HG03196 (cell line): ENCODE measurements at regions not wholly inside any gene's neighbourhood (a gene's known extent, or its start where the extent isn't known, plus 50 kb on each side); places are given as distances from the start of the nearest gene placed in this dataset.
A peak's percentile ranks its signal among the peaks of the same experiment; 100 is the strongest.
"Not testable (repeated sequence)": the region's sequence is repeated elsewhere in the genome, so short reads cannot be mapped to it uniquely, and the experiment has no call there.

Source experiments
- ATAC-seq: cut with Tn5 transposase; IDR thresholded peaks from one replicate; pipeline ENCODE4 v1.9.1; 2021; ENCODE audit not compliant: unreplicated experiment

- ATAC-seq = no peak
Observed at GRCh38 chr14:46596236-46596635, 55.3 kb downstream of the RPL10L start.

DNA sequence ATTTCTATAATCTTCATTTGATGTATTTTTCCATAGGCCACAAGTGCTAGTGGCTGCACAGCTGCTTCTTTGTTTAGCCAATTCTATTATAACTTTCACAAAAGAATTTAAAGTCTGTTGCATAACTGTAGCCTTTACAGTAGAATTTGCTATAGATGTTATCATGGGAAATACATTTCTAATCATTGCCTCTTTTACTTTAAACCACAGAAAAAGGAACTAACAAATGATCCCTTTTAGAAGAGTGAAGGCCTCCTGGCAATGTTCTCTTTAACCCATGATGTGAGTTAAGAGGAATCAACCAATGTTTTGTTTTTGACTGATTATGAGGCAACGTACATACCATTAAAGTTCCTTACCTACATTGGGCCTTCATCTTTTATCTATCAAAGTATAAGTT is 68.8 kb downstream of the RPL10L start:
- ATAC-seq = no peak

- no peak for ATAC-seq
Observed at GRCh38 chr14:46581036-46581671, 70.4 kb downstream of the RPL10L start.

- ATAC-seq = no peak
Observed at GRCh38 chr14:46574978-46575375, 76.6 kb downstream of the RPL10L start.

GRCh38 chr14:46574221-46574977 is 77.2 kb downstream of the RPL10L start:
- no peak for ATAC-seq

DNA sequence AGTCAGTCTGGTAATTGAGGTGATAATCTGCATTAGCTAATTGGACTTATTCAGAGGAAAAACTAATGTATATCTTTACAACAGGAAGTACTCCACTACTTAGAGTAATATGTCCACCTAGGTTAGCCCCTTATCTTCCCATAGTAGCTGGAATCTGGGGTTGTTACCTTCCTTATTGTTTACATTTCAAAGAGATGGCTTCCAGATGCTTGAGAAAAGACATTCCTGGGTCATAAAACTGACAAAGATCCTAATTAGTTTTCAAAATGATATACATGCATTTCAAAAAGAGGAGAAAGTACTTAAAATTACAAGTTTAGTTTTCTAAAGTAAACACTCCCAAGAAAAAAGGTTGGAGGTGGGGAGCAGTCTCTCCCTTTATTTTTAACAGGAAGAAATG is 78.1 kb downstream of the RPL10L start:
- ATAC-seq = no peak

DNA sequence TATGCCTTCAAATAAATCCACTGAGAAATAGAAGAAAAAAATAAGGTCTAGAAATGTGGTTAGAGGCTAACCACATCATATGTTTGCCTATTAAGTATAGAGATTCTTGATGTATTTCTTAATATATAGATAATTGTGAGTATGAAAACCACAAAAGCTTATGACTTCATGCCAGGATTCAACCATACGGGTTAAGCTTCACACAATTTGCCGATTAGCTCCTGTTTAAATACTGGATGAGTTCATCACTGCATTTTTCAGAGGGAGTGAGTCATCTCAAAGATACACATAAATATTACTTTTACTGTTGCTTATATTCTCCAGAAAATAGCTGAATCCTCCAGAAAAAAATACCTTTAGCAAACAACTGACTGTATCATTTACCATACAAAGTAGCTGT is 79.6 kb downstream of the RPL10L start:
- no peak for ATAC-seq

DNA sequence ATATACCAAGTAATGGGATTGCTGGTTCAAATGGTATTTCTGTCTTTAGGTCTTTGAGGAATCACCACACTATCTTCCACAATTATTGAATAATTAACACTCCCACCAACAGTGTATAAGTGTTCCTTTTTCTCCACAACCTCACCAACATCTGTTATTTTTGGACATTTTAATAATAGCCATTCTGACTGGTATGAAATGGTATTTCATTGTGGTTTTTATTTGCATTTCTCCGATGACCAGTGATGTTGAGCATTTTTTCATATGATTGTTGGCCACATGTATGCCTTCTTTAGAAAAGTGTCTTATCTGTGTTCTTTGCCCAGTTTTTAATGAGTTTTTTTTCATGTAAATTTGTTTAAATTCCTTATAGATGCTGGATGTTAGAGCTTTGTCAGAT is 83.4 kb downstream of the RPL10L start:
- not testable (repeated sequence) for ATAC-seq

- no peak for ATAC-seq
Observed at GRCh38 chr14:46550836-46551235, 100.7 kb downstream of the RPL10L start.

GRCh38 chr14:46540986-46541385 is 110.6 kb downstream of the RPL10L start:
- ATAC-seq = no peak

- ATAC-seq = no peak
Observed at GRCh38 chr14:46519121-46519520, 132.5 kb downstream of the RPL10L start.

- not testable (repeated sequence) for ATAC-seq
Observed at GRCh38 chr14:46508752-46509151, 142.8 kb downstream of the RPL10L start.

GRCh38 chr14:46499521-46499920 is 152.1 kb downstream of the RPL10L start:
- ATAC-seq = no peak

DNA sequence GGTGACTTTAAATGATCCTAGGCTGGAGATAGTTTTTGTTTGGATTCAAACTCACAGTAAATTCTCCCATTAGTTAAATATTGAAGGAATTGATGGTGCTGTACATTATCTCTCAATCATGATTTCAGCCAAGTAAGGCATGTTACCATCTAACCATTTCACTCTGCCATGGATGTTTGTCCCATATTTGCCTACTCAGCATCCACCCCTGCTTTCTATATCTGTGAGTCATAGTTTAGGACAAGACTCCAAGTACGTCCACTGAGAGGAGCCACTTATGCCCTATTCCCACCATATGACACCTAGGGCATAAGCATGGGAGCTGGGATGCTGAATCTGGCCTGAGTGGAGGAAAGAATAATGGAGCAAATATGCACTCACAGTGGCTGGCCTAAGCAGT is 155.2 kb downstream of the RPL10L start:
- ATAC-seq = no peak

GRCh38 chr14:46490238-46490685 is 161.3 kb downstream of the RPL10L start:
- ATAC-seq = peak; percentile 97

GRCh38 chr14:46488374-46488773 is 163.2 kb downstream of the RPL10L start:
- ATAC-seq = no peak

DNA sequence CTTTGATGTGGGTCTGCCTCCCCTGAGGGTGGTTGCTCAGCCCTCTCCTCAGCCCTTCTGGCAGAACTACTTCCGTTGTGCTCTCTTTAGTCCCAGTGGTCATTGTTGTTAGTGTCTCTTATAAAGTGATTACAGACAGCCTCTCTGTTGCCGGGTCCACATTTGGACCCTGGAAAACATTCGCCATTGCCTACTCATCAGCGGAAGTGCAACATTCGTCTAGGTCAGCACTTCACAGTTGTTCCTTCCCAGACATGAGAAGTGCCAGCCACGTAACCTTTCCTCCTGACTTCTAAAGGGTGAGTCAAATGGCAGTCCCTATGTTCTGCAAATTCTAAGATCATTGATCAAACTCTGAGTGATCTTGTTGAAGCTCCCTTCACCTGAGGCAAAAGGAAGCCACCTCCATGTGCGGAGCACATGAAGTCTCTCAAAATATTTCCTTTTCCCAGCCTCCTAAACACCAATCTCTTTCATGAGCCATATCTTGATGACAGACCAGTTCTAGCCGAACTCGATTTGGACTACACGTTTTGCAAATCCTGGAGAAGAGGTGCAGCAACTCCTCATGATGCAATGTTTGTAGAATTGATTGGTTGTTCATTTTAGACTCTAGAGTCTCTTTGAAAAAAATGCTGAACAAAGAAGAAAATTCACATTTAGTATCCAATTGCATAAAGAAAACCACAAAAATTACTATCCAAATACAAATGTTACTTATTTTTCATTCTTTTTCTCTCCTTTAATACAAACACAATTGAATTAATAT is 163.8 kb downstream of the RPL10L start:
- ATAC-seq = no peak

DNA sequence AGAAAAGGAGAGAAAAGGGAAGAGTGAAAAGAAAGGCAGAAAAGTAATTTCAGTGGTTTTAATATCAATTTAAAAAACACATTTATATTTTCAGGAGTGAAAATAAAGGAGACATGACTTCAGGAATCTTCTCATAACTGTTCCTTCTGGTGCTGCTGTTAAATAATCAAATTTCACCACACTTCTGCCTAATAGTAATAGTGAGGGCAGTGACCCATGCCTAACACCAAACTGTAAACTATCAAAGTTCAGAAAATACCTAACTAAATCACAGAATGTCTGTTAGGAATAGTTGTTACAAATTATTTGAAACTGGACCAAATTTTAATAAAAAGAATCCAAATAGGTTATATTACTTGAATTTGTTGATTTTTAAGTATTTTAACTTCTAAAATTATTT is 169.4 kb downstream of the RPL10L start:
- no peak for ATAC-seq

GRCh38 chr14:46480817-46481216 is 170.8 kb downstream of the RPL10L start:
- no peak for ATAC-seq

GRCh38 chr14:46472261-46472660 is 179.3 kb downstream of the RPL10L start:
- ATAC-seq = no peak

DNA sequence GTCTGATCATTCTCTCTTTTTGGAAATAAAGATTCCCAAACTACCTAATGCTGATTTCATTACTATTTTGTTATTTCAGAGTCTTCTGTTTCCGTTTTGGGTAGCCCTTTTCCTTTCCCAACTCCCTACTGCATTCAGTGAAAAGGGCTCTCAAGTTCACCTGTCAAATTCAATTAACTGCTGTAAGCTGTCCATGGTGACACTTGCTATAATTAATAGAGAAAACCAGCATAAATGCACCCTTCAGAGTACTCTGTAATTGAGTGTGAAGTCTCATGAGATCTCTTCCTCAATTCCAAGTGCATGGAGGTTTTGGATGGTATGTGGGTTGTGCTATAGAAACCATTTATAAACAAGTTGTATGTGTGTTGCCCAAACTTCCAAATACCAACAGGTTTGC is 187.2 kb downstream of the RPL10L start:
- ATAC-seq = no peak

- no peak for ATAC-seq
Observed at GRCh38 chr14:46451800-46452199, 199.8 kb downstream of the RPL10L start.
